KMS-11 (cell line): ENCODE measurements at regions not wholly inside any gene's neighbourhood (a gene's known extent, or its start where the extent isn't known, plus 50 kb on each side); places are given as distances from the start of the nearest gene placed in this dataset.

Experiments
- H2AFZ ChIP-seq: fragments of 200-600 bp; sonication (generic); 2 replicates; pipeline ENCODE4 v1.6.1; 2016; ENCODE audit warnings: antibody characterized with exemption, mixed run types, low read depth
- H3K27ac ChIP-seq: fragments of 200-600 bp; sonication (generic); 2 replicates; pipeline ENCODE4 v1.6.1; 2016; ENCODE audit warnings: mild to moderate bottlenecking, mixed run types
- H3K27me3 ChIP-seq: fragments of 200-600 bp; sonication (generic); 2 replicates; pipeline ENCODE4 v1.6.1; 2017; ENCODE audit warnings: mild to moderate bottlenecking, low read depth, mixed run types, moderate library complexity; ENCODE audit not compliant: insufficient read depth
- H3K36me3 ChIP-seq: fragments of 200-600 bp; sonication (generic); 2 replicates; pipeline ENCODE4 v1.6.1; 2017; ENCODE audit warnings: mild to moderate bottlenecking, mixed run types; ENCODE audit not compliant: insufficient read depth
- H3K4me1 ChIP-seq: fragments of 200-600 bp; sonication (generic); 2 replicates; pipeline ENCODE4 v1.6.1; 2016; ENCODE audit warnings: mild to moderate bottlenecking, low read depth, mixed run types; ENCODE audit not compliant: poor library complexity, severe bottlenecking
- H3K4me2 ChIP-seq: fragments of 200-600 bp; sonication (generic); 2 replicates; pipeline ENCODE4 v1.7.0; 2016; ENCODE audit warnings: mild to moderate bottlenecking, mixed run types
- H3K4me3 ChIP-seq: fragments of 200-600 bp; sonication (generic); IDR thresholded peaks from 2 replicates; pipeline ENCODE4 v1.6.1; 2017; ENCODE audit warnings: low read depth, low read length, mixed read lengths; ENCODE audit not compliant: insufficient read depth
- H3K79me2 ChIP-seq: fragments of 200-600 bp; sonication (generic); 2 replicates; pipeline ENCODE4 v1.6.1; 2016; ENCODE audit warnings: low read depth, mixed run types; ENCODE audit not compliant: insufficient read depth
- H3K9ac ChIP-seq: fragments of 200-600 bp; sonication (generic); 2 replicates; pipeline ENCODE4 v1.6.1; 2016; ENCODE audit warnings: mild to moderate bottlenecking, mixed run types
- H4K20me1 ChIP-seq: fragments of 200-600 bp; sonication (generic); 2 replicates; pipeline ENCODE4 v1.6.1; 2016; ENCODE audit warnings: mild to moderate bottlenecking, mixed run types; ENCODE audit not compliant: insufficient read depth
- TF ChIP-seq, protein P1 (sequence below): fragments of 200-600 bp; sonication (generic); conservative IDR thresholded peaks from 2 replicates; pipeline ENCODE4 v1.6.1; 2017; ENCODE audit warnings: low read depth, mild to moderate bottlenecking, antibody characterized with exemption, low read length, moderate library complexity, mixed read lengths

GRCh38 chr5:109604758-109605157 is 85.0 kb upstream of the MAN2A1 start:
- TF ChIP-seq, protein P1, sequence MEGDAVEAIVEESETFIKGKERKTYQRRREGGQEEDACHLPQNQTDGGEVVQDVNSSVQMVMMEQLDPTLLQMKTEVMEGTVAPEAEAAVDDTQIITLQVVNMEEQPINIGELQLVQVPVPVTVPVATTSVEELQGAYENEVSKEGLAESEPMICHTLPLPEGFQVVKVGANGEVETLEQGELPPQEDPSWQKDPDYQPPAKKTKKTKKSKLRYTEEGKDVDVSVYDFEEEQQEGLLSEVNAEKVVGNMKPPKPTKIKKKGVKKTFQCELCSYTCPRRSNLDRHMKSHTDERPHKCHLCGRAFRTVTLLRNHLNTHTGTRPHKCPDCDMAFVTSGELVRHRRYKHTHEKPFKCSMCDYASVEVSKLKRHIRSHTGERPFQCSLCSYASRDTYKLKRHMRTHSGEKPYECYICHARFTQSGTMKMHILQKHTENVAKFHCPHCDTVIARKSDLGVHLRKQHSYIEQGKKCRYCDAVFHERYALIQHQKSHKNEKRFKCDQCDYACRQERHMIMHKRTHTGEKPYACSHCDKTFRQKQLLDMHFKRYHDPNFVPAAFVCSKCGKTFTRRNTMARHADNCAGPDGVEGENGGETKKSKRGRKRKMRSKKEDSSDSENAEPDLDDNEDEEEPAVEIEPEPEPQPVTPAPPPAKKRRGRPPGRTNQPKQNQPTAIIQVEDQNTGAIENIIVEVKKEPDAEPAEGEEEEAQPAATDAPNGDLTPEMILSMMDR: no peak
- no peaks in the 10 kb centered on the region for H3K79me2 ChIP-seq
- no peaks in the 10 kb centered on the region for H3K27me3 ChIP-seq
- no peak overlapping the region for H3K4me3 ChIP-seq
- H3K9ac ChIP-seq: no peak overlapping the region
- H3K4me2 ChIP-seq: no peak overlapping the region
- no peaks in the 10 kb centered on the region for H3K4me1 ChIP-seq
- no peak overlapping the region for H2AFZ ChIP-seq
- H3K36me3 ChIP-seq: no peaks in the 10 kb centered on the region
- H4K20me1 ChIP-seq: no peaks in the 10 kb centered on the region
- H3K27ac ChIP-seq: no peak overlapping the region

GRCh38 chr5:109601736-109602135 is 88.0 kb upstream of the MAN2A1 start:
- TF ChIP-seq, protein P1: no peak

DNA sequence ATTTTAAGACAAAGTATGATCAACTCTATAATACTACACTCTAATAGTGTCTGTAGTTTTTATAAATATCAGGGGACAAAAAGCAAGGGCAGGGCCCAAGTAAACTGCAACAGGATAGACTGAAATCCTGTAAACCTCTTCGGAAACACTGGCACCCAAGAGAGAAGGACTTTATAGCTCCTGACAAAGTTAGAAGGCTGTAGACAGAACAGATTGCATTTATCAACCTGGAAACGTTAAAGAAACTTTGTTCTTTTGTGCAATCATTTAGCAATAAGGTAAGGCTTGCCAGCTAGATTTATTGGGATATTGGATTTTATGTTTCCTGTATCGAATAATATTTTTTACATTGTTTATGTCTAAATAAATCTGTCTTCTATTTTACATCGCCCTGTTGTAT is 91.8 kb upstream of the MAN2A1 start:
- Histone ChIP-seq H2AFZ (no peak overlapping the region), H3K4me3 (no peak overlapping the region), H3K27ac (no peak overlapping the region), H3K4me1 (no peaks in the 10 kb centered on the region), H3K79me2 (no peaks in the 10 kb centered on the region), H3K4me2 (no peak overlapping the region), H3K9ac (no peak overlapping the region), H4K20me1 (no peaks in the 10 kb centered on the region), H3K27me3 (no peaks in the 10 kb centered on the region), H3K36me3 (no peaks in the 10 kb centered on the region)
- TF ChIP-seq, protein P1: no peak

More at GRCh38 chr5:109601736-109602135, 88.0 kb upstream of the MAN2A1 start:
- Histone ChIP-seq H3K4me2 (no peak overlapping the region), H3K36me3 (no peaks in the 10 kb centered on the region), H3K4me3 (no peak overlapping the region), H2AFZ (no peak overlapping the region), H4K20me1 (no peaks in the 10 kb centered on the region), H3K27ac (no peak overlapping the region), H3K9ac (no peak overlapping the region), H3K79me2 (no peaks in the 10 kb centered on the region), H3K27me3 (no peaks in the 10 kb centered on the region), H3K4me1 (no peaks in the 10 kb centered on the region)

- Histone ChIP-seq H3K9ac (no peak overlapping the region), H3K27ac (no peak overlapping the region), H3K36me3 (no peaks in the 10 kb centered on the region), H2AFZ (no peak overlapping the region), H3K79me2 (no peaks in the 10 kb centered on the region), H3K4me1 (no peaks in the 10 kb centered on the region), H4K20me1 (no peaks in the 10 kb centered on the region), H3K27me3 (no peaks in the 10 kb centered on the region), H3K4me3 (no peak overlapping the region), H3K4me2 (no peak overlapping the region)
- TF ChIP-seq, protein P1: no peak
Measured at GRCh38 chr5:109594217-109594616, 95.5 kb upstream of the MAN2A1 start.
